ENCODE measurements at regions not wholly inside any gene's neighbourhood (a gene's known extent, or its start where the extent isn't known, plus 50 kb on each side); places are given as distances from the start of the nearest gene placed in this dataset.
"Not testable (repeated sequence)": the region's sequence is repeated elsewhere in the genome, so short reads cannot be mapped to it uniquely, and the experiment has no call there.

- H3K4me1 Mint-ChIP-seq (ENCODE audit: low read depth); ATAC-seq; H3K27me3 Mint-ChIP-seq (ENCODE audit: low read depth); CTCF ChIA-PET; DNase-seq; H3K27ac Mint-ChIP-seq; H3K4me3 Mint-ChIP-seq; H3K36me3 Mint-ChIP-seq (ENCODE audit: low read depth): not testable (repeated sequence)
- peaks cover 11% of the 10 kb centered on the region for H3K9me3 Mint-ChIP-seq (ENCODE audit: insufficient read depth)
- POLR2A ChIA-PET = interaction anchor here (0.6 kb wide), 1 partner anchor 517 kb away, joined by 4 read pairs; no protein-coding TSS in a partner anchor
These were observed 617.4 kb downstream of the CDH8 start for GRCh38 chr16:61418802-61419201.

GRCh38 chr16:61415126-61415525 is 621.1 kb downstream of the CDH8 start:
- POLR2A ChIA-PET = no interaction called here

GRCh38 chr16:61413021-61413420 is 623.2 kb downstream of the CDH8 start:
- ATAC-seq (no peak), DNase-seq (no peak)
- H3K36me3 Mint-ChIP-seq (ENCODE audit: low read depth) = no peaks in the 10 kb centered on the region
- H3K27ac Mint-ChIP-seq = no peak overlapping the region
- H3K9me3 Mint-ChIP-seq (ENCODE audit: insufficient read depth) = peaks cover 22% of the 10 kb centered on the region
- ChIA-PET POLR2A (no interaction called here), CTCF (no interaction called here)
- H3K4me1 Mint-ChIP-seq (ENCODE audit: low read depth) = no peaks in the 10 kb centered on the region
- no peaks in the 10 kb centered on the region for H3K27me3 Mint-ChIP-seq (ENCODE audit: low read depth)
- H3K4me3 Mint-ChIP-seq = no peak overlapping the region

More at GRCh38 chr16:61415126-61415525, 621.1 kb downstream of the CDH8 start:
- H3K36me3 Mint-ChIP-seq (ENCODE audit: low read depth) = no peaks in the 10 kb centered on the region
- no peak for DNase-seq
- CTCF ChIA-PET = no interaction called here
- H3K9me3 Mint-ChIP-seq (ENCODE audit: insufficient read depth) = peaks cover 26% of the 10 kb centered on the region
- H3K4me3 Mint-ChIP-seq = no peak overlapping the region
- H3K27ac Mint-ChIP-seq = no peak overlapping the region
- ATAC-seq = no peak
- no peaks in the 10 kb centered on the region for H3K27me3 Mint-ChIP-seq (ENCODE audit: low read depth)
- no peaks in the 10 kb centered on the region for H3K4me1 Mint-ChIP-seq (ENCODE audit: low read depth)

GRCh38 chr16:61412562-61412961 is 623.7 kb downstream of the CDH8 start:
- no peaks in the 10 kb centered on the region for H3K4me1 Mint-ChIP-seq (ENCODE audit: low read depth)
- ATAC-seq (no peak), DNase-seq (no peak)
- no peak overlapping the region for H3K27ac Mint-ChIP-seq
- POLR2A ChIA-PET = no interaction called here
- no peaks in the 10 kb centered on the region for H3K36me3 Mint-ChIP-seq (ENCODE audit: low read depth)
- no peaks in the 10 kb centered on the region for H3K27me3 Mint-ChIP-seq (ENCODE audit: low read depth)
- no peak overlapping the region for H3K4me3 Mint-ChIP-seq
- H3K9me3 Mint-ChIP-seq (ENCODE audit: insufficient read depth) = peaks cover 22% of the 10 kb centered on the region
- CTCF ChIA-PET = no interaction called here

- CTCF ChIA-PET = no interaction called here
- Mint-ChIP-seq H3K36me3 (ENCODE audit: low read depth) (no peaks in the 10 kb centered on the region), H3K9me3 (ENCODE audit: insufficient read depth) (peaks cover 28% of the 10 kb centered on the region), H3K27me3 (ENCODE audit: low read depth) (no peaks in the 10 kb centered on the region), H3K27ac (no peak overlapping the region), H3K4me3 (no peak overlapping the region), H3K4me1 (ENCODE audit: low read depth) (no peaks in the 10 kb centered on the region)
- no peak for ATAC-seq
- POLR2A ChIA-PET = no interaction called here
- no peak for DNase-seq
These were observed 626.6 kb downstream of the CDH8 start for GRCh38 chr16:61409604-61410003.

GRCh38 chr16:61403386-61403785 is 632.9 kb downstream of the CDH8 start:
- H3K4me1 Mint-ChIP-seq (ENCODE audit: low read depth) = no peaks in the 10 kb centered on the region
- ChIA-PET CTCF (no interaction called here), POLR2A (no interaction called here)
- ATAC-seq (no peak), DNase-seq (no peak)
- H3K36me3 Mint-ChIP-seq (ENCODE audit: low read depth) = no peaks in the 10 kb centered on the region
- H3K27ac Mint-ChIP-seq = no peak overlapping the region
- H3K4me3 Mint-ChIP-seq = no peak overlapping the region
- no peaks in the 10 kb centered on the region for H3K27me3 Mint-ChIP-seq (ENCODE audit: low read depth)
- peaks cover 15% of the 10 kb centered on the region for H3K9me3 Mint-ChIP-seq (ENCODE audit: insufficient read depth)

- Mint-ChIP-seq H3K36me3 (ENCODE audit: low read depth) (no peaks in the 10 kb centered on the region), H3K4me1 (ENCODE audit: low read depth) (no peaks in the 10 kb centered on the region), H3K9me3 (ENCODE audit: insufficient read depth) (peaks cover 19% of the 10 kb centered on the region), H3K27ac (no peak overlapping the region), H3K4me3 (no peak overlapping the region), H3K27me3 (ENCODE audit: low read depth) (no peaks in the 10 kb centered on the region)
- ATAC-seq (no peak), DNase-seq (no peak)
- CTCF ChIA-PET = no interaction called here
- POLR2A ChIA-PET = no interaction called here
These were observed 644.3 kb downstream of the CDH8 start for GRCh38 chr16:61391896-61392295.

GRCh38 chr16:61390965-61391637 is 645.1 kb downstream of the CDH8 start:
- ChIA-PET CTCF (no interaction called here), POLR2A (no interaction called here)
- Mint-ChIP-seq H3K36me3 (ENCODE audit: low read depth) (no peaks in the 10 kb centered on the region), H3K4me3 (no peak overlapping the region), H3K4me1 (ENCODE audit: low read depth) (no peaks in the 10 kb centered on the region), H3K27ac (no peak overlapping the region), H3K9me3 (ENCODE audit: insufficient read depth) (peaks cover 20% of the 10 kb centered on the region), H3K27me3 (ENCODE audit: low read depth) (no peaks in the 10 kb centered on the region)
- ATAC-seq (no peak), DNase-seq (no peak)

GRCh38 chr16:61385392-61386071 is 650.7 kb downstream of the CDH8 start:
- POLR2A ChIA-PET = no interaction called here
- CTCF ChIA-PET = no interaction called here
- no peak overlapping the region for H3K4me3 Mint-ChIP-seq
- no peaks in the 10 kb centered on the region for H3K36me3 Mint-ChIP-seq (ENCODE audit: low read depth)
- no peak overlapping the region for H3K27ac Mint-ChIP-seq
- H3K4me1 Mint-ChIP-seq (ENCODE audit: low read depth) = no peaks in the 10 kb centered on the region
- H3K27me3 Mint-ChIP-seq (ENCODE audit: low read depth) = no peaks in the 10 kb centered on the region
- ATAC-seq = no peak
- H3K9me3 Mint-ChIP-seq (ENCODE audit: insufficient read depth) = peaks cover 26% of the 10 kb centered on the region
- no peak for DNase-seq

- no peaks in the 10 kb centered on the region for H3K36me3 Mint-ChIP-seq (ENCODE audit: low read depth)
- DNase-seq (no peak), ATAC-seq (no peak)
- H3K27me3 Mint-ChIP-seq (ENCODE audit: low read depth) = no peaks in the 10 kb centered on the region
- H3K4me1 Mint-ChIP-seq (ENCODE audit: low read depth) = no peaks in the 10 kb centered on the region
- H3K27ac Mint-ChIP-seq = no peak overlapping the region
- ChIA-PET CTCF (no interaction called here), POLR2A (no interaction called here)
- H3K4me3 Mint-ChIP-seq = no peak overlapping the region
- peaks cover 31% of the 10 kb centered on the region for H3K9me3 Mint-ChIP-seq (ENCODE audit: insufficient read depth)
These were observed 653.8 kb downstream of the CDH8 start for GRCh38 chr16:61382435-61382834.

GRCh38 chr16:61379311-61379710 is 656.9 kb downstream of the CDH8 start:
- H3K4me3 Mint-ChIP-seq = no peak overlapping the region
- H3K27me3 Mint-ChIP-seq (ENCODE audit: low read depth) = no peaks in the 10 kb centered on the region
- H3K4me1 Mint-ChIP-seq (ENCODE audit: low read depth) = no peaks in the 10 kb centered on the region
- H3K36me3 Mint-ChIP-seq (ENCODE audit: low read depth) = no peaks in the 10 kb centered on the region
- CTCF ChIA-PET = no interaction called here
- H3K27ac Mint-ChIP-seq = no peak overlapping the region
- ATAC-seq (no peak), DNase-seq (no peak)
- POLR2A ChIA-PET = no interaction called here
- peaks cover 23% of the 10 kb centered on the region for H3K9me3 Mint-ChIP-seq (ENCODE audit: insufficient read depth)

- Mint-ChIP-seq H3K36me3 (ENCODE audit: low read depth) (no peaks in the 10 kb centered on the region), H3K9me3 (ENCODE audit: insufficient read depth) (peaks cover 20% of the 10 kb centered on the region), H3K4me1 (ENCODE audit: low read depth) (no peaks in the 10 kb centered on the region), H3K4me3 (no peak overlapping the region), H3K27me3 (ENCODE audit: low read depth) (no peaks in the 10 kb centered on the region), H3K27ac (no peak overlapping the region)
- CTCF ChIA-PET = no interaction called here
- POLR2A ChIA-PET = no interaction called here
- ATAC-seq = no peak
- no peak for DNase-seq
These were observed 662.2 kb downstream of the CDH8 start for GRCh38 chr16:61374071-61374470.

- POLR2A ChIA-PET = interaction anchor here (0.5 kb wide), 1 partner anchor 13 kb away, joined by 3 read pairs; no protein-coding TSS in a partner anchor
- Mint-ChIP-seq H3K27ac (no peak overlapping the region), H3K4me3 (no peak overlapping the region), H3K27me3 (ENCODE audit: low read depth) (no peaks in the 10 kb centered on the region), H3K4me1 (ENCODE audit: low read depth) (no peaks in the 10 kb centered on the region), H3K9me3 (ENCODE audit: insufficient read depth) (peaks cover 19% of the 10 kb centered on the region), H3K36me3 (ENCODE audit: low read depth) (no peaks in the 10 kb centered on the region)
- ATAC-seq (no peak), DNase-seq (no peak)
- CTCF ChIA-PET = no interaction called here
These were observed 664.4 kb downstream of the CDH8 start for GRCh38 chr16:61371881-61372280.
